Uterus (tissue), 3 donors: ENCODE measurements at regions not wholly inside any gene's neighbourhood (a gene's known extent, or its start where the extent isn't known, plus 50 kb on each side); places are given as distances from the start of the nearest gene placed in this dataset.
"Not testable (repeated sequence)": the region's sequence is repeated elsewhere in the genome, so short reads cannot be mapped to it uniquely, and the experiment has no call there.

Experiments
- DNase-seq, 2 donors: peaks; one replicate each; pipeline ENCODE4 v3.0.0-alpha.2; 2019 to 2020
- H3K27ac ChIP-seq, 2 donors: fragments of 200-600 bp; sonication (generic); 1 replicate in 1 of 2; 2 replicates in 1 of 2; pipeline ENCODE4 v1.5.1; 2016 to 2018
- H3K27me3 ChIP-seq, 2 donors: fragments of 200-600 bp; sonication (generic); one replicate each; pipeline ENCODE4 v1.5.1; 2018 to 2019; ENCODE audit warnings: control low read depth in 1 of 2
- H3K36me3 ChIP-seq, 2 donors: fragments of 200-600 bp; sonication (generic); one replicate each; pipeline ENCODE4 v1.5.1; 2019; ENCODE audit warnings: control low read depth in 1 of 2
- H3K4me1 ChIP-seq, 2 donors: fragments of 200-600 bp; sonication (generic); one replicate each; pipeline ENCODE4 v1.5.1; 2018 to 2019; ENCODE audit warnings: control low read depth in 1 of 2
- H3K4me3 ChIP-seq, 2 donors: fragments of 200-600 bp; sonication (generic); 1 replicate in 1 of 2; 2 replicates in 1 of 2; pipeline ENCODE4 v1.5.1; 2018 to 2019; ENCODE audit warnings: mild to moderate bottlenecking in 1 of 2
- H3K9me3 ChIP-seq, 2 donors: fragments of 200-600 bp; sonication (generic); one replicate each; pipeline ENCODE4 v1.5.1; 2019; ENCODE audit warnings: control low read depth in 1 of 2
- POLR2A ChIP-seq, 2 donors: fragments of 450-650 bp; IDR thresholded peaks; one replicate each; pipeline ENCODE4 v1.6.1; 2016; ENCODE audit warnings: antibody characterized with exemption in 2 of 2, mild to moderate bottlenecking in 1 of 2, moderate library complexity in 1 of 2
- intact Hi-C: fragments of 100-400 bp; cut with DNase I; formaldehyde crosslinking; loops from one replicate; pipeline ENCODE4 v1.15.1; 2023; ENCODE audit warnings: low total_unique reads
- TF ChIP-seq, protein P1 (sequence below), 4 experiments: fragments of 200-600 bp in 2 of 4; fragments of 450-650 bp in 2 of 4; sonication (generic) in 2 of 4; IDR thresholded peaks; one replicate each; pipeline ENCODE4 v1.5.1; 2016 to 2019; ENCODE audit warnings: antibody characterized with exemption in 4 of 4, mild to moderate bottlenecking in 2 of 4, moderate library complexity in 1 of 4
- donor health status: DM: yes; HTN: yes; CAD: no.

DNA sequence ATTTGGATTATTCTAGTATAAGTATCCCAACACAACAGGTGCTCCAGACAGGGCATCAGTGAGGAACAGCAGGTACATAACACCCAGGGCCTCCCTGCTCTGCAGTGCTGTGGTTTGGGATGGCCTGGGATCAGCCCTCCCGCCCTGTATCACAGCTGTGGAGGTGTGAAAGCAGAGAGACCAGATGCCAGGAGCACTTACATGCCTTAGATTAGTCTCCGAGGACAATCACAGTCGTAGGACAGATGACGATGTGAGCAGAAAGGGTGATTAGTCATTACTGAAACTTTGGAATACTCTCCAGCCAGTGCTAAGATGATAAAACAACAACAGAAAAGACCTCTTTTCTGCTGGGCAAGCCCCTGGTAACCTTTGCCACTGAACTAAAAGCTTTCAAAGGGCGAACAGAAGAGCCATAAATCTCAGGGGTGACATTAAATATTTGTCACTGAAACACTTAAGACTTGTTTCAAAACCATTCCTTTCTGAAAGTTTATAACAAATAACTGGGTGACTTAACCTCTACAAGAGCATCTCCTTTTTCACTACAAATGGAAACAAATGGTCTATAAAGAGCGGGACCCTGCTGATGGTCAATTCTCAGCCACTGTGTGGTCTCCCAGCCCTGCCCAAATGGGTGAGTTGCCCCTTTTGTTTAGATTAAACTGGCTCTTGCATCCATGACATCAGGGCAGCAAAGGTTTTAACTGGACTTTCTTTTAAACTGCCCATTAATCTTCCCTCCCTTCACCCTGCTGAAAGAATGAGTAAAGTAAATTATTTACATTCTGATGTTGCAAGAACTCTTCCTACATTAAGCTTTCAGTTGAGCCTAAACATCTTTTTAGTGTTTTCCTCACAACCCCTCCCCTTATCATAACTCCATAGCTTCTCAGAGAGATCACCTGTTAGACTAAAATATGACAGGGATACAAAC is 183.1 kb upstream of the COX10 start:
- Histone ChIP-seq H3K4me3 (no peak overlapping the region), H3K4me1 (no peaks in the 10 kb centered on the region), H3K9me3 (no peaks in the 10 kb centered on the region), H3K27ac (no peak overlapping the region), H3K36me3 (no peaks in the 10 kb centered on the region), H3K27me3 (no peaks in the 10 kb centered on the region)
- TF ChIP-seq POLR2A (IDR thresholded peaks at IDR 0.05) = no peak
- TF ChIP-seq, protein P1, sequence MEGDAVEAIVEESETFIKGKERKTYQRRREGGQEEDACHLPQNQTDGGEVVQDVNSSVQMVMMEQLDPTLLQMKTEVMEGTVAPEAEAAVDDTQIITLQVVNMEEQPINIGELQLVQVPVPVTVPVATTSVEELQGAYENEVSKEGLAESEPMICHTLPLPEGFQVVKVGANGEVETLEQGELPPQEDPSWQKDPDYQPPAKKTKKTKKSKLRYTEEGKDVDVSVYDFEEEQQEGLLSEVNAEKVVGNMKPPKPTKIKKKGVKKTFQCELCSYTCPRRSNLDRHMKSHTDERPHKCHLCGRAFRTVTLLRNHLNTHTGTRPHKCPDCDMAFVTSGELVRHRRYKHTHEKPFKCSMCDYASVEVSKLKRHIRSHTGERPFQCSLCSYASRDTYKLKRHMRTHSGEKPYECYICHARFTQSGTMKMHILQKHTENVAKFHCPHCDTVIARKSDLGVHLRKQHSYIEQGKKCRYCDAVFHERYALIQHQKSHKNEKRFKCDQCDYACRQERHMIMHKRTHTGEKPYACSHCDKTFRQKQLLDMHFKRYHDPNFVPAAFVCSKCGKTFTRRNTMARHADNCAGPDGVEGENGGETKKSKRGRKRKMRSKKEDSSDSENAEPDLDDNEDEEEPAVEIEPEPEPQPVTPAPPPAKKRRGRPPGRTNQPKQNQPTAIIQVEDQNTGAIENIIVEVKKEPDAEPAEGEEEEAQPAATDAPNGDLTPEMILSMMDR (IDR thresholded peaks at IDR 0.05) = no peak
- intact Hi-C loops = no loop called here
- no peak for DNase-seq

DNA sequence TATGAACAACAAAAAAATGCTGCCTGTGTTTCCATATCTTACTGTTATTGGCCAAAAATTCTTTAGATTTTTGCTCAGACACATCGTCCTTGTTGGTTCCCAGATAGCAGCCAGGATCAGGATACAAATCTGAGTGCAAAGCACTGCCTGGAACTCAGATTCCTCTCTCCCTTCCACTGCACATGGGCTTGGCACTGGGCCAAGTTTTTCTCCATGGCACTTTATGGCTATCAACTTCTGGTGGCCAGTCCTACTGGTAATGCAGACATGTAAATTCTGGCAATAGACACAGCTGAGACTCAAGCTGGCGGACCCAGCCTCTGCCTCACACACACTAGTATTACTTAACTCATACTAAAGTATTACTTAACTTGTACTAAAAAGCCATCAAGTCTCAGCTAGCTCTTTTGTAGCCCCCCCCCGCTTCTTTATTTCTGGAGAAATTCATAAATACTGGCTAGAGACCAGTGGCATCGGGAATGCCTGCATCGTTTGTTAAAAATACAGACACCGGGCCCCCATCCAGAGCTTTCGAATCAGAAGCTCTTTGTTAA is 181.2 kb upstream of the COX10 start:
- H3K27ac ChIP-seq = no peak overlapping the region
- no peaks in the 10 kb centered on the region for H3K9me3 ChIP-seq
- intact Hi-C loops = no loop called here
- H3K27me3 ChIP-seq = no peaks in the 10 kb centered on the region
- no peaks in the 10 kb centered on the region for H3K4me1 ChIP-seq
- no peaks in the 10 kb centered on the region for H3K36me3 ChIP-seq
- TF ChIP-seq, protein P1 (IDR thresholded peaks at IDR 0.05) = no peak
- no peak for TF ChIP-seq POLR2A (IDR thresholded peaks at IDR 0.05)
- no peak for DNase-seq
- H3K4me3 ChIP-seq = no peak overlapping the region

DNA sequence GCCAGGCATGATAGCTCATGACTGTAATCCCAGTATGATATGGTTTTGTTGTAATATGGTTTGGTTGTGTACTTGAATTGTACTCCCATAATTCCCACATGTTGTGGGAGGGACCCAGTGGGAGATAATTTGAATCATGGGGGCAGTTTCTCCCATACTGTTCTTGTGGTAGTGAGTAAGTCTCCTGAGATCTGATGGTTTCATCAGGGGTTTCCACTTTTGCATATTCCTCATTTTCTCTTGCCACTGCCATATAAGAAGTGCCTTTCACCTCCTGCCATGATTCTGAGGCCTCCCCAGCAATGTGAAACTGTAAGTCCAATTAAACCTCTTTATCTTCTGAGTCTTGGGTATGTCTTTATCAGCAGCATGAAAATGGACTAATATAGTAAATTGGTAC is 160.3 kb upstream of the COX10 start:
- H3K27me3 ChIP-seq, H3K27ac ChIP-seq, H3K9me3 ChIP-seq, intact Hi-C loops, H3K4me3 ChIP-seq, H3K36me3 ChIP-seq, H3K4me1 ChIP-seq, DNase-seq: not testable (repeated sequence)

DNA sequence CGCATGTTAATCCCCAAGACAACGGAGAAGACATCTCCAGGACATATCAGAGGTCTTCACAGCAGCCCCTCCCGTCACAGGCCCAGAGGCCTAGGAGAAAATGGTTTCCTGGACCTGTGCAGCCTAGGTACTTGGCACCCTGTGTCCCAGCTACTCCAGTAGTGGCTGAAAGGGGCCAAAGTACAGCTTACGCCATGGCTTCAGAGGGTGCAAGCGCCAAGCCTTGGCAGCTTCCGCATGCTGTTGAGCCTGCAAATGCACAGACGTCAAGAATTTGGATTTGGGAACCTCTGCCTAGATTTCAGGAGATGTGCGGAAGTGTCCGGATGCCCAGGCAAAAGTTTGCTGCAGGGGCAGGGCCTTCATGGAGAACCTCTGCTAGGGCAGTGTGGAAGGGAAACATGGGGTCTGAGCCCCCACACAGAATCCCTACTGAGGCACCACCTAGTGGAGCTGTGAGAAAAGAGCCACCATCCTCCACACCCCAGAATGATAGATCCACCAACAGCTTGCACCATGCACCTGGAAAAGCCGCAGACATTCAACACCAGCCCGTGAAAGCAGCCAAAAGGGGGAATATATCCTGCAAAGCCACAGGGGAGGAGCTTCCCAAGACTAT is 159.3 kb upstream of the COX10 start:
- intact Hi-C loops = no loop called here
- DNase-seq = no peak
- no peaks in the 10 kb centered on the region for H3K27me3 ChIP-seq

DNA sequence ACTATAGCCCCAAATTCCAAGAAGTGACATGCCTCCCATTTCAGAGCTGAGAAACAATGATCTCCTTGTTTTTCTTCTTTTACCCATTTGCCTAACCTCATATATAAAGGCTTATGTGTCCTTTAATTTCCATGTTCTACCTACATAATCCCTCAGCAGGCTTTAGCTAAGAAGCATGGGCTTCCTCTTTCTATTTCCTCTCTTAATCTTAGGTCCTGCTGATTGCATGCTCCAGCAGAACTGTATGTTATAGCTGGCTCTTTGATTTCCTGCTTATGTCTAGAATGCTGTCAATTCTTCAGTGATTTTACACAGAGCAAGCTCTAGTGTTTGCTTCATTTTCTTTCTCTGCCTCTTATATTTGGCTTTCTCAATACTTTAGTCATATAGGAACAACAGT is 151.7 kb upstream of the COX10 start:
- Histone ChIP-seq H3K4me3 (no peak overlapping the region), H3K4me1 (no peaks in the 10 kb centered on the region), H3K27ac (no peak overlapping the region), H3K36me3 (no peaks in the 10 kb centered on the region), H3K9me3 (no peaks in the 10 kb centered on the region), H3K27me3 (no peaks in the 10 kb centered on the region)
- intact Hi-C loops = no loop called here
- TF ChIP-seq, protein P1 (IDR thresholded peaks at IDR 0.05) = no peak
- TF ChIP-seq POLR2A (IDR thresholded peaks at IDR 0.05) = no peak
- DNase-seq = no peak

More for the DNA sequence above, 159.3 kb upstream of the COX10 start:
- Histone ChIP-seq H3K4me3 (no peak overlapping the region), H3K27ac (no peak overlapping the region), H3K9me3 (no peaks in the 10 kb centered on the region), H3K36me3 (no peaks in the 10 kb centered on the region), H3K4me1 (no peaks in the 10 kb centered on the region)
- TF ChIP-seq, protein P1 (IDR thresholded peaks at IDR 0.05) = no peak
- no peak for TF ChIP-seq POLR2A (IDR thresholded peaks at IDR 0.05)
